ENCODE measurements at regions not wholly inside any gene's neighbourhood (a gene's known extent, or its start where the extent isn't known, plus 50 kb on each side); places are given as distances from the start of the nearest gene placed in this dataset.

DNA sequence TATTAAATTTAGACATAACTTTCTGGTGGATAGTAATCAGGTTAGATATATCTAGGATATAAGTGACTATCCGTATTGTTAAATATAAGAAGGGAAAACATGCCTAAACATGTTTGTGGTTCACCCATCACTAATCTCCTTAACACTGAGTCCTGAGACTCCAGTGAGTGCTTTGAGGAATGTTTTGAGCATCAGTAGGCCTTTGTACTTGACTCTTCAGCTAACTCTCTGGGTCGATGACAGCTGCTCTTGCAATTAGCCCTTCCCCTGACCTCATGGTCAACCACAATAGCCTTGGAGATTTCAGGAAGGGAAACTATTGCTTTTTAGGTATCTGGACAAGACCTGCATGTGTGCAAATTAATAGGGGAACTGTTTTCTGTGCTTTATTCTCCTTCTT is 716.8 kb downstream of the EPHA4 start:
- no peak for DNase-seq (ENCODE audit: low spot score)

DNA sequence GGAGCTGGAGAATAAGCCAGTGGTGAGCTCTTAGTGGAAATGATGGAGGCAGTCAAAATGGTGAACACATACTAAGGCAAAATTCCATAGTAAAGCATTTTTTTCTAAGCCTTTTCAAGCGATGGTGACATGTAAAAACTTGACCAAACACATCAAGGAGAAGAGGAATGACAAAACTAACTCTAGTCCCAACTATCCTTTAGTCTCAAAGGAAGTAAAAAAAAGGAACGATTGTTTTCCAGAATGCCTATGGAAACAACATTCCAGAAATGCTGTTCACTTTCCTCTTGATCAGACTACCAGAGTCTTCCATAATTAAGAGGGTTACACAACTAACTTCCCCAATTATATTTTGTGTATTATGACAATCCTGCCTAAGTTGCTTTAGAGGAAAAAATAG is 715.6 kb downstream of the EPHA4 start:
- DNase-seq (ENCODE audit: low spot score): no peak

GRCh38 chr2:220857368-220857767 is 714.7 kb downstream of the EPHA4 start:
- DNase-seq (ENCODE audit: low spot score): no peak

DNA sequence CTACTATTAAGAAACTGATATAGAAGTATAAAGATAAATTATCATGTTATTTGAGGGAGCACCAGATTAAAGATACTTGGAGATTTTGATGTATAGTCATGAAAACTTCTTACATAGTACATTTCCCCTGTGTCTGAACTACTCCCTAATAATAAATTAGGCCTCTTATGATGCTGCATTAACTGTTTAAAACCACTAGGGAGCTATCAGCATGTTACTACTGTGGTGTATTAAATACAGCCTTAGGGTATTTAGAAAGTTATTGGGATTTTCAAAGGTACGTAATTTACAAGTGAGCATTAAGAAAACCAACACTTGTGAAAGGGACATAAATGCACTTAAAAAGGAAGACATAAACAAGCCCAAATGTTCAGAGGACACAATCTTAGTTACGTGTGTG is 714.0 kb downstream of the EPHA4 start:
- no peak for DNase-seq (ENCODE audit: low spot score)

- no peak for DNase-seq (ENCODE audit: low spot score)
Observed at GRCh38 chr2:220871909-220872308, 700.2 kb downstream of the EPHA4 start.

DNA sequence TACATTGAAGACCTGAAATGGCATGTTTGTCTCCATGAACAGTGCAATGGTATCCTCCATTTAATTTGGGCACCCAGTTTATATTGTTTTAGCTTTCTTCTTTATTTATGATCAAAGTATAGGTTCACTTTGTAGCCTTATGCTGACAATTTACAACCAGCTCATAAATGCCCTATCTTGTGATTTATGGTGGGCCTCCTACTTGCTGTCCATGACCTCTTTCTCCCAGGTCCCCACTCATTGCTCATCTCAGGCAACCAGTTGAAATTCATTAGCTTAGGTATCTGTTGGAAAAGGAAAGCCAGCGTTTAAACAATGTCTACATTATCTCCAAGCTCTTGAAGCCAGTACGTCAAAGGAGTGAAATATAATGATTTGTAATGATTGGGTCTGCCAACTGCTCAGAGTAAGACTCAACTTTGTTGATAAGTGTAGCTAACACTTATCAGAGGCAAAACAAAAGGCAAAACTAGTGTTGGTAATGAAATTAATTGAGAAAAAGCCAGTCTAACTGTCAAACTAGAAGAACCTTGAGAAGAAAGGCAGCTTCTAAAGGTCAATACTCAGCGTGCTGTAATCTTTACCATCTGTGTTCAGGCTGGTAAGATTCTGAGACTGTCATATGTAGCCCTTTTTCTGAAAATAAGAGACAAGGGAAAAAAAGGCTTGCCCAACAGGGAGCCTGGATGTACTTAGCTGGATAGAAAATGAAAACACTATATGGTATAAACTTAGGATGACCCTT is 695.9 kb downstream of the EPHA4 start:
- no peak for DNase-seq (ENCODE audit: low spot score)

- DNase-seq (ENCODE audit: low spot score): no peak
Observed at GRCh38 chr2:220877491-220877890, 694.6 kb downstream of the EPHA4 start.

- DNase-seq (ENCODE audit: low spot score): no peak
Observed at GRCh38 chr2:220877897-220878296, 694.2 kb downstream of the EPHA4 start.

DNA sequence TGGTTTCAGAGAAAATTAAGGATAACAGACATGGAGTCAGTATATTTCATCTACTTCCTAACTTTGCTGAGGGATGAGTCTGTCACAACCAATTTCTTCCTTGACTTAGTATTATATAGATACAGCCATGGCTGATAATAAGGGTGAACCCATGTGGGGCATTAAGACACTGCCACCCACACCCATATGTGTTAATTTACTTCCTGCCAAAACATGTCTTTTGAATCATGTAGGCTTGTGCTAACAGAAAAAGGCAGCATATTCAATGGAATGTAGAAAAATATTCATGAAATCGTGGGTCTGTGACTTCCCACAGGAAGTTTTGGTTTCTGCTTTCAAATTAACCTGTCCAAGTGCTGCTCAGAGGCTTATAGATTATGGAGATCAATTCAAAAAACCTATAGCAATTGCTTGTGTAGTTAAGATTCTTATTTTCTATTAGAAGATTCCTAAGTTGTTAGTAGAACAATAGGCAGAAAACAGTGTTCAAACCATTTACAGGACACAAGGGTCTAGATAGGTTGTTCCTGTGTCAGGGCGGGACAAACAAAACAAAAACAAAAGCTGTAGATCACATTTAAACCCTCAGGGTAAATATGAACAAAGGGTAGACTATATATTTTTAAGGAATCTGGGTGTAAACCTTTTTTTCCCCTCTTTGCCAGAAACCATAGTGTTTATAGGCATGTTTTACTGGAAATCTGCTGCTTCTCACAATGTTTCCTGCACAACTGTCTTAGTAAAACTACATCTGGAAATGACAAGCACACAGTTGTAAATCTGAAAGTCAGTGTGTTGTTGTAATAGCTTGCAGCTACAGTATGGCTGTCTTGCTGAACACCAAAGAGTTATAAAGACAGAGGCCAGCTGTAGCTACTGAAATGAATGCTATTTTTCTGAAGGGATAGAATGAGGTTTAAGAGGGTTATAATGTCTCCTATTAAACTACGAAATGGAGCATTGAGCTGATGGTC is 691.2 kb downstream of the EPHA4 start:
- DNase-seq (ENCODE audit: low spot score): no peak

DNA sequence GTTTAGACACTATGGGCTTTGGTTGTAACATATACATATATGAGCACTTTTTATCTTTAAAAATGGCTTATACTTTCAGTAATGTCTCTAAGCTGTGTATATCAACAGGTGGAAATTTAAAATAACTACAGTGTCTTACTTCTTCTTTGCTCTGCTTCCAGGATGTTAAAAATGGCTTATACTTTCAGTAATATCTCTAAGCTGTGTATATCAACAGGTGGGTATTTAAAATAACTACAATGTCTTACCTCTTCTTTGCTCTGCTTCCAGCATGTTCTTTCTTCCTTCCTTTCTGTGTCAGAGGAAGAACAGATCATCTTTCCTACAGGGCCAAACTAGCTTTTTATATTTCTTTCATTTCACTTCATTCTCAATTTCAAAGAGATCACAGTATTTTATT is 689.6 kb downstream of the EPHA4 start:
- no peak for DNase-seq (ENCODE audit: low spot score)

DNA sequence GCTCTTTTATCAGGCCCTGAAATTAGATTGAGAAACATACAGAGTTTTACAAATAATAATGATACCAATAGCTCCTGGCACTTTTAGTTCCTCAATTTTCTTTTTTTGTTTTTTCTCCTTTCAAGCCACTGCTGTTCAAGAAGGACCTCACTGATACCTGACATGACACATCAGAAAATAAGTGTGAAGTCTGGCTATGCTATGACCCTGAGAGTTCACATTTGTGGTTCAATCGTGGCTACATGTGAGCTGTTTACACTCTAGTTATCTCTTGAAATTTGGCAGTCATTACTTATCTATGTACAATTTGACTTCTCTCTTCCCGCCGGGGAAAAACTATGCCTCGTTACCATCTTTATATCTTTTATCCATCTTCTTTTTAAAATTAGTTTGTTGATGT is 686.5 kb downstream of the EPHA4 start:
- no peak for DNase-seq (ENCODE audit: low spot score)

DNA sequence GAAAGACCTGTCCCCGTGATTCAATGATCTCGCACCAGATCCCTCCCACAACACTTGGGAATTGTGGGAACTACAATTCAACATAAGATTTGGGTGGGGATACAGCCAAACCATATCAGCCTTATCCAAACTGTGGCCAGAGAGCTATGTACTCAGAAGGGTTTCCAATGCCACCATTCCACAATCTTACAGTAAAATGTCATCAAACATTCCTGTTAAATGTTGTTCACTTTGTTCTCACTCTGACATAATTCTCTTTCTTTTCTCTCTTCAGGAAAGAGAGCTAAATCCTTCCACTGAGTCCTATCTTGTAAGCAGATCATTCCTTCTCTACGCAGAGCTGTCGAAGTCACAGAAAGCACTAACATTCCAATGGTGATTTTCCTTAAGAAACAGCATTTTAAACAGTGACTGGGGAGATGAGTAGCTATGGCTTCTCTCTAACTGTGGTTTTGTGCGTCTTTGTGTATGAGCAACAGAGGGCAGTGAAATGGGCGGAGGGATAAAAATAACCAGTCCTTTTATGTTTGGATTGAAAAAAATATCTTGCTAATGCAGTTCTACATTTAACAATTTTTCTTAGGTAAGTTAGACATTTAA is 684.7 kb downstream of the EPHA4 start:
- DNase-seq (ENCODE audit: low spot score): no peak

DNA sequence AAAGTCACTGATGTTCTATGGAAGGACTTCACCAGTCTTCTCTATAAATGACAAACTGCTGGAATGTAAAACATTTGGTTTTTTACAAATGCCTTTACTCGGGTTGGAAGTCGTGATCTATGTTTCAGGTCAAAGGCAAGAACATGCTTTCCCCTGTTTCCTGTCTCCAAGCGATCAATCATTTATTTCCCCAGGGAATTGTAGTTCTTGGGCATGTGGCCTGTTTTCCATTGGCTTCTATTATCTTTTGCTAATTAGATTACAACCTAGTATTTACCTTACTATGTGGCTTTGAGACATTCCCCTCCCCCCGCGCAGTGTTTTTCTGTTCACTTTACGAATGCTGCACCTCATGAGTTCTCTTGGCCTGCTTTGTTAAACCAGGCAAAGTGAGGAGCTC is 684.2 kb downstream of the EPHA4 start:
- no peak for DNase-seq (ENCODE audit: low spot score)

DNA sequence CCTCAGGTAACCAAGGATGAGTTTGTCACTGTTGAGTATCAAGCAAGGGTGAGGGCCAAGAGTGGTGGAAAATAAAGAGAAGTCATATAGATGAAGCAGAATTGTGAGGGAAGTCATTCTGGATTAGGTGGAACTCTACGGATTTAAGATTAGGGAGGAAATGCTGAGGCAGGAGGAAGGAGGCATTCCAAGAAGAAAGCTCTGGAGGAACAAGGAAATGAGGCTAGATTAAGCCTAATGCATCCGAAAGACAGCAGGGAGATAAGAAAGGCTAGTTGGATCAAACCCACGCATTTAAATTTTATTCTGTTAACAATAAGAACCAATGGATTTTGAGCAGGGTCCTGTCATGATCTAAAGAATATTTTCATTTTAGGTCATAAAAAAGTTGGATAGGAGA is 681.2 kb downstream of the EPHA4 start:
- DNase-seq (ENCODE audit: low spot score): no peak

- DNase-seq (ENCODE audit: low spot score): no peak
Observed at GRCh38 chr2:220891405-220891804, 680.7 kb downstream of the EPHA4 start.

- no peak for DNase-seq (ENCODE audit: low spot score)
Observed at GRCh38 chr2:220892018-220892634, 680.0 kb downstream of the EPHA4 start.

DNA sequence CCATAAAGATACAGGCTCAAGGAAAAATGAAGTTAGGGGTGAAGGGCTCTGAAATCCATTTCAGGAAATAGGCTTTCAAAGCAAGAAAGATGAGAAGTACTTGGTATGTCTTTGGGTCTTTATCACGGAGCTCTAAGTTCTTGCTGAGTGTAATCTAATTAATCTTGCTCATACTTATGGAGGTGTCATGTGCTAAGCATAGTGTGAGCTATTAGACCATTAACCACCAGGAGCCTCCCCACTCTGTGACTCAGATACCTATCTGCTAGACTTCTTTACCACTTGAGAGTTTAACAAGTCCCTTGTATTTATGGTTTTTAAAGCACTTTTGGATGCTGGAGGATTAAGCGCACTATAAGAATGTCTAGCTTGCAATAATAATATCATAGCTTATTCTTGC is 678.7 kb downstream of the EPHA4 start:
- DNase-seq (ENCODE audit: low spot score): no peak

GRCh38 chr2:220894069-220894468 is 678.0 kb downstream of the EPHA4 start:
- DNase-seq (ENCODE audit: low spot score): no peak

GRCh38 chr2:220899492-220899891 is 672.6 kb downstream of the EPHA4 start:
- no peak for DNase-seq (ENCODE audit: low spot score)

GRCh38 chr2:220904015-220904414 is 668.1 kb downstream of the EPHA4 start:
- DNase-seq (ENCODE audit: low spot score): no peak

- DNase-seq (ENCODE audit: low spot score): no peak
Observed at GRCh38 chr2:220913384-220913783, 658.7 kb downstream of the EPHA4 start.

DNA sequence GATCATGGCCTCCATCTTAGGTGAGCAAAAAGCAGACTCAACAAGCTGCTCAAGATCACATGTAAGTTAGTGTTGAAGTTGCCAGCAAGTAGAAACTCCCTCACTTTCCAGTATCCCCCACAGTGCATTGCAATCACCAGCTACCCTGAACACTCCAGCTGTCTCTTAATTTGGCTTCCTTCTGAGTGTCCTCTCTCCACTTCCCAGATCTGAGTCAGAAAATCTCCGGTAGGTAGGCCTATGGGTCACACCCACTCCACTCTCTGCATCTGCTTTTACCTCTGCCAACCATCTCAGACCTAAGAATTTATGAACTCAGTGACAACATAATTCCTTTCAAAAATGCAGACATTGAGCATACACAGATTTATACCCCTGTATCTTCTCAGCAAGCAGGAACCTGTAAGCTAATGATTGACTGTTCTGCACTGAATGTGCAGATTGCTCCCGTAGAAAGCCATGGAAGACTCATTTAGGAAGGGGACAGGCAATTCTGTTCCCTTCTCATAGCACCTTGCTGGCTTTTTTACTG is 656.9 kb downstream of the EPHA4 start:
- no peak for DNase-seq (ENCODE audit: low spot score)

Measured in activated CD4-positive, alpha-beta T cell treated with anti-CD3 and anti-CD28 coated beads, Interleukin-2, Interleukin-4, amounts not matched to agents 100 ng/mL and 50 ng/mL, durations not matched to agents 16 hours and 8 hours (primary cell).